ENCODE measurements at regions not wholly inside any gene's neighbourhood (a gene's known extent, or its start where the extent isn't known, plus 50 kb on each side); places are given as distances from the start of the nearest gene placed in this dataset.
A peak's percentile ranks its signal among the peaks of the same experiment; 100 is the strongest.
"Not testable (repeated sequence)": the region's sequence is repeated elsewhere in the genome, so short reads cannot be mapped to it uniquely, and the experiment has no call there.

- 100% methylated on average over 1 of the region's 11 CpGs; no CpG with 5 or more reads in 1 of the 2 donors for WGBS, 2 donors
- Histone ChIP-seq H3K4me3 (no peak overlapping the region), H3K36me3 (no peaks in the 10 kb centered on the region), H3K9me3 (no peaks in the 10 kb centered on the region), H3K27me3 (no peaks in the 10 kb centered on the region), H3K4me1 (peaks cover 0 to 10% (median 0%) of the 10 kb centered on the region in 3 donors), H3K27ac (peak overlapping the region in 1 of 4 donors; percentile 44)
- TF ChIP-seq POLR2A (IDR thresholded peaks at IDR 0.05) (no peak), CTCF (IDR thresholded peaks at IDR 0.05) (no peak)
- intact Hi-C loops (cut with DNase I), result no loop called here
- DNase-seq, result no peak
Measured at GRCh38 chr15:77886805-77887448, 190.6 kb downstream of the TBC1D2B start.

- H3K4me1 ChIP-seq; intact Hi-C loops (cut with DNase I); H3K9me3 ChIP-seq; H3K36me3 ChIP-seq; DNase-seq; H3K27me3 ChIP-seq; H3K4me3 ChIP-seq: not testable (repeated sequence)
- peak overlapping the region in 1 of 4 donors; percentile 28 for H3K27ac ChIP-seq
- 94 to 98% methylated on average over 14 to 17 of the region's 17 CpGs for WGBS, 2 donors
Measured at GRCh38 chr15:77885877-77886500, 191.5 kb downstream of the TBC1D2B start.

- H3K9me3 ChIP-seq; H3K4me3 ChIP-seq; intact Hi-C loops (cut with DNase I); H3K27ac ChIP-seq; H3K4me1 ChIP-seq; H3K36me3 ChIP-seq; DNase-seq; H3K27me3 ChIP-seq: not testable (repeated sequence)
- no CpG with 5 or more reads among the region's 9 CpGs for WGBS, 2 donors
Measured at GRCh38 chr15:77883012-77883411, 194.5 kb downstream of the TBC1D2B start.

GRCh38 chr15:77881950-77882349 is 195.6 kb downstream of the TBC1D2B start:
- intact Hi-C loops (cut with DNase I), result no loop called here
- Histone ChIP-seq H3K9me3 (no peaks in the 10 kb centered on the region), H3K27ac (no peak overlapping the region), H3K4me3 (no peak overlapping the region), H3K27me3 (no peaks in the 10 kb centered on the region), H3K4me1 (no peaks in the 10 kb centered on the region), H3K36me3 (no peaks in the 10 kb centered on the region)
- 89 to 91% methylated on average over 5 of the region's 5 CpGs for WGBS, 2 donors
- TF ChIP-seq CTCF (IDR thresholded peaks at IDR 0.05) (no peak), POLR2A (IDR thresholded peaks at IDR 0.05) (no peak)
- DNase-seq, result no peak

GRCh38 chr15:77881535-77881934 is 196.0 kb downstream of the TBC1D2B start:
- H3K4me3 ChIP-seq; H3K27ac ChIP-seq; H3K27me3 ChIP-seq; DNase-seq; intact Hi-C loops (cut with DNase I); H3K4me1 ChIP-seq; H3K36me3 ChIP-seq; H3K9me3 ChIP-seq: not testable (repeated sequence)
- WGBS, 2 donors, result 48 to 100% methylated on average over 1 to 4 of the region's 16 CpGs

- intact Hi-C loops (cut with DNase I); DNase-seq: not testable (repeated sequence)
Measured at GRCh38 chr15:77879466-77879865, 198.0 kb downstream of the TBC1D2B start.

GRCh38 chr15:77877869-77878577 is 199.5 kb downstream of the TBC1D2B start:
- H3K4me1 ChIP-seq, result peaks cover 0 to 12% (median 0%) of the 10 kb centered on the region in 3 donors
- no peak for DNase-seq
- H3K9me3 ChIP-seq, result no peaks in the 10 kb centered on the region
- no peak for TF ChIP-seq CTCF (IDR thresholded peaks at IDR 0.05)
- no peak overlapping the region for H3K27ac ChIP-seq
- no peak overlapping the region for H3K4me3 ChIP-seq
- intact Hi-C loops (cut with DNase I), result no loop called here
- 66 to 93% methylated on average over 4 to 5 of the region's 5 CpGs for WGBS, 2 donors
- H3K27me3 ChIP-seq, result no peaks in the 10 kb centered on the region
- H3K36me3 ChIP-seq, result no peaks in the 10 kb centered on the region

More at GRCh38 chr15:77879466-77879865, 198.0 kb downstream of the TBC1D2B start:
- H3K36me3 ChIP-seq, H3K9me3 ChIP-seq, H3K4me3 ChIP-seq, H3K27ac ChIP-seq, H3K27me3 ChIP-seq: not testable (repeated sequence)
- 83% methylated on average over 2 of the region's 6 CpGs; no CpG with 5 or more reads in 1 of the 2 donors for WGBS, 2 donors
- H3K4me1 ChIP-seq, result peaks cover 0 to 12% (median 0%) of the 10 kb centered on the region in 3 donors

GRCh38 chr15:77876107-77876820 is 201.2 kb downstream of the TBC1D2B start:
- H3K27me3 ChIP-seq; H3K9me3 ChIP-seq; H3K36me3 ChIP-seq; H3K4me3 ChIP-seq; DNase-seq; H3K27ac ChIP-seq; intact Hi-C loops (cut with DNase I): not testable (repeated sequence)
- 40 to 80% methylated on average over 1 of the region's 9 CpGs for WGBS, 2 donors
- H3K4me1 ChIP-seq, result peaks cover 0 to 12% (median 0%) of the 10 kb centered on the region in 3 donors

Data from esophagus squamous epithelium (tissue), 5 donors.